Breast epithelium (tissue), 3 donors: ENCODE measurements at regions not wholly inside any gene's neighbourhood (a gene's known extent, or its start where the extent isn't known, plus 50 kb on each side); places are given as distances from the start of the nearest gene placed in this dataset.

Source experiments
- CTCF ChIP-seq, 3 donors: fragments of 450-650 bp; IDR thresholded peaks; one replicate each; pipeline ENCODE4 v1.5.1; 2016 to 2017; ENCODE audit warnings: antibody characterized with exemption in 3 of 3, mild to moderate bottlenecking in 3 of 3, moderate library complexity in 3 of 3
- POLR2A ChIP-seq: fragments of 450-650 bp; IDR thresholded peaks from one replicate; pipeline ENCODE4 v1.6.1; 2016; ENCODE audit warnings: antibody characterized with exemption, mild to moderate bottlenecking, moderate library complexity

GRCh38 chr2:9781252-9781651 is 62.0 kb upstream of the TAF1B start:
- TF ChIP-seq CTCF (IDR thresholded peaks at IDR 0.05), result no peak
- no peak for TF ChIP-seq POLR2A
